GM12873 (cell line): ENCODE measurements at regions not wholly inside any gene's neighbourhood (a gene's known extent, or its start where the extent isn't known, plus 50 kb on each side); places are given as distances from the start of the nearest gene placed in this dataset.

Source experiments
- CTCF ChIP-seq: IDR thresholded peaks from 2 replicates; pipeline ENCODE4 v1.5.1; 2012; ENCODE audit warnings: low read depth, mild to moderate bottlenecking, moderate library complexity, low read length, control low read depth; ENCODE audit not compliant: insufficient read depth; ENCODE audit errors: missing control alignments

GRCh38 chr13:90415902-90416301 lies 931.6 kb upstream of the MIR17HG start:
- TF ChIP-seq CTCF: no peak

DNA sequence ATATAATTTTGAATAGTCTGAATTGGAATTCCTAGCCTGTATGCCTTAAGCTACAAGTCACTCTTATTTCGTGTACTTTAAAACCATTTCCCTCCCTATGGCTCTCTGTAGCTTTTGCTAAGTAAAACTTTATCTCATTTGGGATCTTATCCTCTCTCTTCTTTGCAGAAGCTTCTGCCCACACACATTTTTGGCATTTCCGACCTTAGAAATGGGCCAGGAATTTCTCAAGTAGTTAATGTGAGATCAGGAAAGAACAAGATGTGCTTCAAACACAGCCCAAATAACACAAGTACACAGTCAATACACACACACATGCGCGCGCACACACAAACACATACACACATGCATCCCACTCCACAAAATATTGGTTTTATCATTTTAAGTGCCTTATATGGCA lies 931.0 kb upstream of the MIR17HG start:
- no peak for TF ChIP-seq CTCF

- no peak for TF ChIP-seq CTCF
These were observed 930.5 kb upstream of the MIR17HG start for GRCh38 chr13:90416938-90417337.

DNA sequence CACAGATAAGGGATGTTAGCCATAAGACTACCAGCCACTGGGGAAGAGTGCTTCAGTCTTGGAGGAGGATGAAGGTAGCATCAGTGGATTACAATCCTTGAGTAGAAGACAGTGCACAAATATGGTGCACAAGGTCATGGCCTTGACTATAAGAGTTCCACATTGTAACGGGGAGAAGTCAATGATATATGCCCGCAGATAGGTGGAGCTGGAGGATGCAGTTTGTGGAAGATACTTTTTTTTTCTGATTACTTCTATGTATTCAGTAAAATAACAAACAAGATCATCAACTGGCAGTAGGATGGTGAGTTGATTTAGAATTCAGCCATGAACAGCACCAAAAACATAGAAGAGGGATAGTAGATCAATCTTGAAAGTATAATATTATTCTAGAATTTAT lies 926.8 kb upstream of the MIR17HG start:
- TF ChIP-seq CTCF: no peak

DNA sequence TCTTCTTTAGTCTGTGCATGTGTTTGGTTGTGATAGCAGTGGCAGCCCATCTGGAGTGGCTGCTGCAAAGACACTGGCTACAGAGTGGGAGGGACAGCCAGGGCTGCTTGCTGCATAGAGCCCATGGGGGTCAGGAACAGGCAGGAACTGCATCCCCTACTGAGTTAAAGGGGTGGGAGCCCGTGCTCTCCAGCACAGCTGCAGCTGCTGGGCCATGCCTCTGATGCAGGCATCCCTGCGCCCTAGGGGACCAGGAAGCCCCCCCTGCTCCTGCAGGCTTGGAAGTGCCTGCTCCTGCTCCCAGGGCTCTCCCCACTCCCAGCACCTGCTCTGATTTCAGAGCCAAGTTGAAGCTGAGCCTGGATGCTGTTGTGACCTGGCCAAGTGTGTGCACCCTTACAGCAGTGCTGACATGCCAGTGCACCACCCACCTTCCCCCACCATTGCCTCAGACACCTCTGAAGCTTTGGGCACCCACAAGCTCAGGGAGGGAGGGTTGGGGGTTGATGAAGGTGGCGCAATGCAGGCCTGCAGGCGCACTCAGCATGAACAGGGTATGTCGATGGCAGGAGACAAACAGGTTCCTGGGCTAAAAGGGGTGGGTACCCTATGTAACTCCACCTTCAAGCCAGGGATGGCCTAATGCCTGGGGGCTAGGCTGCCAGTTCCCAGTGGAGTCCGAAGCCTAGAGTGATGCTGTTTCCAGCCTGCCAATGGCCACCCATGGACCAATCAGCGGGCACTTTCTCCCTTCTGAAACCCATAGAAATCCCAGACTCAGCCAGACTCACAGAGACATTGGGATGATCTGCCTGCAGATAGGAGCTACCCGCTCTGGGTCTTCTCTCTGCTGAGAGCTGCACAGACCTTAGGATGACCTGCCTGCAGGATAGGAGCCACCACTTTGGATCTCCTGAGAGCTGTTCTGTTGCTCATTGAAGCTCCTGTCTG lies 919.9 kb upstream of the MIR17HG start:
- no peak for TF ChIP-seq CTCF

GRCh38 chr13:90428522-90429210 lies 918.8 kb upstream of the MIR17HG start:
- no peak for TF ChIP-seq CTCF

- no peak for TF ChIP-seq CTCF
These were observed 917.4 kb upstream of the MIR17HG start for GRCh38 chr13:90430127-90430526.
